ENCODE measurements at regions not wholly inside any gene's neighbourhood (a gene's known extent, or its start where the extent isn't known, plus 50 kb on each side); places are given as distances from the start of the nearest gene placed in this dataset.

DNA sequence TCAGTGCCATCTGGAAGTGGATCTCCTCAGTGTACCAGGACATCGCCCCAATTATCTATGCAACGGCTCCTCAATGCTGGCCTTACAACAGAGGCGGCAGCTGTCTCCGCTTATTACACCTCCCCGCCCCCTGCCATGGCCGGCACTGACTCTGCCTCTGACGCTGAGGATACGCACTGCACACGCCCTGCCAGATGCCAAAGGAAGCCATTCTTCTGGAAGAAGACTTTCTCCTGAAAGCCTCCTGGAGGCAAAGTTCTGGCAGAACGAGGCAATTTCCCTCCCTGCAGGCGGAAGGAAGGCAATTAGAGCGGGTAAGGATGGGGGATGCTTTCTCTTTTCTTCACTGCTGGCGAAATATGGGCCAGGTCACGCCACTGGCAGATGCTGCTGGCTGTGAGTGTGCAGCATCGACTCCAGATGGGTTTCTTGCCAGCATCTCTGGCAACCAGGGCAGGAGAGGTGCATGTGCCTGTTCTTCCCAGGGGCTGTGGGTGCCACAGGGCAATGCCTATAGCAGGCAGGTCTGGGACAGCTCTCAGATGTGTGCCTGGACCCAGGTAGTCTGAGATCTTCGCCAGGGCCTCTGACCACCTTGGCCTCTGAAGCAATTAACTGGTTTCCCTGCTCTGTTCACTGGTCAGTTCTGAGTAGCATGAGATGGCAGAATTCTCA lies 62.2 kb upstream of the MRPS22 start:
- DNase-seq (ENCODE audit: low read depth) (no peak), FAIRE-seq (no peak)
- Histone ChIP-seq H3K36me3 (ENCODE audit: control insufficient read depth, insufficient read depth, low read length) (no peaks in the 10 kb centered on the region), H3K27me3 (ENCODE audit: control insufficient read depth, insufficient read depth, low read length) (no peaks in the 10 kb centered on the region), H3K4me3 (ENCODE audit: low read depth, low read length) (no peak overlapping the region)
- TF ChIP-seq, protein P1, sequence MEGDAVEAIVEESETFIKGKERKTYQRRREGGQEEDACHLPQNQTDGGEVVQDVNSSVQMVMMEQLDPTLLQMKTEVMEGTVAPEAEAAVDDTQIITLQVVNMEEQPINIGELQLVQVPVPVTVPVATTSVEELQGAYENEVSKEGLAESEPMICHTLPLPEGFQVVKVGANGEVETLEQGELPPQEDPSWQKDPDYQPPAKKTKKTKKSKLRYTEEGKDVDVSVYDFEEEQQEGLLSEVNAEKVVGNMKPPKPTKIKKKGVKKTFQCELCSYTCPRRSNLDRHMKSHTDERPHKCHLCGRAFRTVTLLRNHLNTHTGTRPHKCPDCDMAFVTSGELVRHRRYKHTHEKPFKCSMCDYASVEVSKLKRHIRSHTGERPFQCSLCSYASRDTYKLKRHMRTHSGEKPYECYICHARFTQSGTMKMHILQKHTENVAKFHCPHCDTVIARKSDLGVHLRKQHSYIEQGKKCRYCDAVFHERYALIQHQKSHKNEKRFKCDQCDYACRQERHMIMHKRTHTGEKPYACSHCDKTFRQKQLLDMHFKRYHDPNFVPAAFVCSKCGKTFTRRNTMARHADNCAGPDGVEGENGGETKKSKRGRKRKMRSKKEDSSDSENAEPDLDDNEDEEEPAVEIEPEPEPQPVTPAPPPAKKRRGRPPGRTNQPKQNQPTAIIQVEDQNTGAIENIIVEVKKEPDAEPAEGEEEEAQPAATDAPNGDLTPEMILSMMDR (IDR thresholded peaks at IDR 0.05; ENCODE audit: insufficient read depth, low read length, severe bottlenecking): no peak

GRCh38 chr3:139283301-139283700 lies 60.5 kb upstream of the MRPS22 start:
- DNase-seq (ENCODE audit: low read depth) (no peak), FAIRE-seq (no peak)
- no peak overlapping the region for H3K4me3 ChIP-seq (ENCODE audit: low read depth, low read length)
- TF ChIP-seq, protein P1 (IDR thresholded peaks at IDR 0.05; ENCODE audit: insufficient read depth, low read length, severe bottlenecking): no peak
- H3K36me3 ChIP-seq (ENCODE audit: control insufficient read depth, insufficient read depth, low read length): no peaks in the 10 kb centered on the region
- no peaks in the 10 kb centered on the region for H3K27me3 ChIP-seq (ENCODE audit: control insufficient read depth, insufficient read depth, low read length)

DNA sequence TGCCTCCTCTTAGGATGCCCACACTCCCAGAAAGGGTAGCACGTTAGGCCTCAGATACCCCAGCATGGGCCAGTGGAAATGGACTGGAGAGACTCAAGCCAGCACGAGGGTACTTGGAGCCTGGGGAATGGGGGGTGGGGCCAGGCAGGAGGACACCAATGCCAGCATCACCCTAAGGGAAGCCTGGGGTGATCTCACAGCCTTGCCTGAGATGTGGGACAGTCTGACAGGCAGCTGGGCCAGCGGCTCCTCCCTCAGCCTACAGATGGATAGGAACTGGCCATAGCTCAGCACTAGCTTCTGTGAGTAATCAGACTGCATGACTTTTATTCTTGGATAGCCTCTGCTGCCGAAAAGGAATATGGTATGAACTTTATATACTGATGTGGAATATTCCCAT lies 59.6 kb upstream of the MRPS22 start:
- H3K27me3 ChIP-seq (ENCODE audit: control insufficient read depth, insufficient read depth, low read length): no peaks in the 10 kb centered on the region
- TF ChIP-seq, protein P1 (IDR thresholded peaks at IDR 0.05; ENCODE audit: insufficient read depth, low read length, severe bottlenecking): no peak
- H3K36me3 ChIP-seq (ENCODE audit: control insufficient read depth, insufficient read depth, low read length): no peaks in the 10 kb centered on the region
- FAIRE-seq (no peak), DNase-seq (ENCODE audit: low read depth) (no peak)
- H3K4me3 ChIP-seq (ENCODE audit: low read depth, low read length): no peak overlapping the region

DNA sequence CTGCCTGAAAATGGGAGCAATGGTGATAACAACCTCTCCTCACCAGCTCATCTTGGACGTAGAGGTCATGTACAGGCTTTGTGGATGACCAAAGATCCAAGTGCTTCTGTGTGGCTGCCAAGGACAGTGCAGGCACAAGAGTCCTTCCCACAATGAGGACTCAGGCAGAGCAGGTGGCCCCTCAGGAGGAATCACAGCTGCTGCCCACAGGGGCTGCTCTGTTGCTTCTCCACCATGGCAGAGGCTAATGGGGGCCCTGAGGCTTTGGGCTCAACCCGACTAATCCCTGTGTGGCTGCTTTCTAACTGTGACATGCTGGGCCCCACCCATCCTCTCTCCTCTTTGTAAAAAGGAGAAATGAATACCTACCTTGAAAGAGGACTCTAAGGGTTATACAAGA lies 58.1 kb upstream of the MRPS22 start:
- no peaks in the 10 kb centered on the region for H3K36me3 ChIP-seq (ENCODE audit: control insufficient read depth, insufficient read depth, low read length)
- H3K27me3 ChIP-seq (ENCODE audit: control insufficient read depth, insufficient read depth, low read length): no peaks in the 10 kb centered on the region
- FAIRE-seq (no peak), DNase-seq (ENCODE audit: low read depth) (no peak)
- H3K4me3 ChIP-seq (ENCODE audit: low read depth, low read length): no peak overlapping the region
- TF ChIP-seq, protein P1 (IDR thresholded peaks at IDR 0.05; ENCODE audit: insufficient read depth, low read length, severe bottlenecking): no peak

DNA sequence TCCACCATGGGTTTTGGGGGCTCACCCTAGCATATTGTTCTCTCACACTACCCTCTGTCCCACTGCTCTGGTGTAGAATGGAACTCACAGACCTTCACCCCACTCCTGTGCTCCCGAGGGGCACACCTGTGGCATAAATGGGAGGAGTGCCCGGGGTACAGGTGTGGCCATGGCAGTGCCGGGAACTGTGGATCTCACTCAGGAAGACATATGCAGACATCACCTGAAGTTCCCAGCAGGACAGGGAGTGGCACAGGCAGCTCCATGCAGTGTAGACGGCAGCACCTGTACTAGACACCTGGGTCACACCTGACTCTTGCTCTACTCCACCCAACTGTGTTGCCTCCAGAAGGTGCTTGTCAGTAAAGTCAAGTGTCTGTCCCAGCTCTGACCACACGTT lies 57.6 kb upstream of the MRPS22 start:
- FAIRE-seq (peak; percentile 62), DNase-seq (ENCODE audit: low read depth) (no peak)

More for the DNA sequence above, 57.6 kb upstream of the MRPS22 start:
- Histone ChIP-seq H3K4me3 (ENCODE audit: low read depth, low read length) (no peak overlapping the region), H3K27me3 (ENCODE audit: control insufficient read depth, insufficient read depth, low read length) (no peaks in the 10 kb centered on the region), H3K36me3 (ENCODE audit: control insufficient read depth, insufficient read depth, low read length) (no peaks in the 10 kb centered on the region)
- TF ChIP-seq, protein P1 (IDR thresholded peaks at IDR 0.05; ENCODE audit: insufficient read depth, low read length, severe bottlenecking): no peak

Measured in bronchial epithelial cell (primary cell).